DOHH2 (cell line): ENCODE measurements at regions not wholly inside any gene's neighbourhood (a gene's known extent, or its start where the extent isn't known, plus 50 kb on each side); places are given as distances from the start of the nearest gene placed in this dataset.

Source experiments
- EZH2phosphoT487 ChIP-seq: fragments of 200-600 bp; sonication (generic); IDR thresholded peaks from 2 replicates; pipeline ENCODE4 v1.6.1; 2017; ENCODE audit warnings: borderline replicate concordance, mild to moderate bottlenecking, antibody characterized with exemption, low read length, moderate library complexity, mixed read lengths
- TF ChIP-seq, protein P1 (sequence below): fragments of 200-600 bp; sonication (generic); IDR thresholded peaks from one replicate; pipeline ENCODE4 v1.5.1; 2014; ENCODE audit warnings: antibody characterized with exemption, mild to moderate bottlenecking, low read depth, low read length; ENCODE audit not compliant: poor library complexity, severe bottlenecking

DNA sequence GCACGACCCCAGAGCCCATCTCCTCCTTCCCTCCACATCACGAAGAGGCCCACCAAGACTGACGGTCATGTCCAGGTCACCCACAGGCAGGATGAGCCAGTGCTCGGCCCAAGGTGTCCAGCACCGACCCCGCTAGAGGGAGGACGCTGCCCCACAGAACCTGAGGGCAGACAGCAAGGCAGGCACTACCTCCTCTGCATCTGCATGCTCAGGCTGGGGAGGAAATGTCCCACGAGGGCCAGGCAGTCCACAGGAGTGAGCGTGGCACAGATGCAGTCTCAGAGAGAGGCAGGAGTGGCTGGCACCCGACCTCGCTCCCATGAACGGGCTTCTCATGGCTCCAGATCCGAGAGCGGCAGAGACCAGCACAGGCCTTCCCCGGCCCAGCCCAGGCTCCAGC, 133.2 kb downstream of the TUBA3C start:
- TF ChIP-seq, protein P1, sequence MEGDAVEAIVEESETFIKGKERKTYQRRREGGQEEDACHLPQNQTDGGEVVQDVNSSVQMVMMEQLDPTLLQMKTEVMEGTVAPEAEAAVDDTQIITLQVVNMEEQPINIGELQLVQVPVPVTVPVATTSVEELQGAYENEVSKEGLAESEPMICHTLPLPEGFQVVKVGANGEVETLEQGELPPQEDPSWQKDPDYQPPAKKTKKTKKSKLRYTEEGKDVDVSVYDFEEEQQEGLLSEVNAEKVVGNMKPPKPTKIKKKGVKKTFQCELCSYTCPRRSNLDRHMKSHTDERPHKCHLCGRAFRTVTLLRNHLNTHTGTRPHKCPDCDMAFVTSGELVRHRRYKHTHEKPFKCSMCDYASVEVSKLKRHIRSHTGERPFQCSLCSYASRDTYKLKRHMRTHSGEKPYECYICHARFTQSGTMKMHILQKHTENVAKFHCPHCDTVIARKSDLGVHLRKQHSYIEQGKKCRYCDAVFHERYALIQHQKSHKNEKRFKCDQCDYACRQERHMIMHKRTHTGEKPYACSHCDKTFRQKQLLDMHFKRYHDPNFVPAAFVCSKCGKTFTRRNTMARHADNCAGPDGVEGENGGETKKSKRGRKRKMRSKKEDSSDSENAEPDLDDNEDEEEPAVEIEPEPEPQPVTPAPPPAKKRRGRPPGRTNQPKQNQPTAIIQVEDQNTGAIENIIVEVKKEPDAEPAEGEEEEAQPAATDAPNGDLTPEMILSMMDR: no peak
- no peak for TF ChIP-seq EZH2phosphoT487
